Thymus (tissue), 11 donors: ENCODE measurements at regions not wholly inside any gene's neighbourhood (a gene's known extent, or its start where the extent isn't known, plus 50 kb on each side); places are given as distances from the start of the nearest gene placed in this dataset.
"Not testable (repeated sequence)": the region's sequence is repeated elsewhere in the genome, so short reads cannot be mapped to it uniquely, and the experiment has no call there.

ENCODE experiments used
- DNase-seq, 9 donors: peaks; one replicate each; pipeline ENCODE4 v3.0.0-alpha.2; 2013; ENCODE audit warnings: low spot score in 9 of 9, low read depth in 6 of 9, missing footprints in 1 of 9
- H3K27ac ChIP-seq, 2 donors: one replicate each; pipeline ENCODE4 v1.5.1; 2013; ENCODE audit warnings: control low read depth in 1 of 2, low read depth in 1 of 2, low read length in 1 of 2, mild to moderate bottlenecking in 1 of 2, moderate library complexity in 1 of 2
- H3K27me3 ChIP-seq, 2 donors: one replicate each; pipeline ENCODE4 v1.5.1; 2013; ENCODE audit warnings: low read length in 1 of 2; ENCODE audit not compliant: control insufficient read depth in 2 of 2, insufficient read depth in 1 of 2
- H3K36me3 ChIP-seq, 2 donors: one replicate each; pipeline ENCODE4 v1.5.1; 2013; ENCODE audit warnings: low read length in 1 of 2, mild to moderate bottlenecking in 1 of 2, moderate library complexity in 1 of 2; ENCODE audit not compliant: control insufficient read depth in 2 of 2, insufficient read depth in 2 of 2
- H3K4me1 ChIP-seq, 2 donors: one replicate each; pipeline ENCODE4 v1.5.1; 2013; ENCODE audit warnings: low read length in 2 of 2; ENCODE audit not compliant: control insufficient read depth in 2 of 2, insufficient read depth in 2 of 2
- H3K4me3 ChIP-seq, 2 donors: one replicate each; pipeline ENCODE4 v1.5.1; 2013; ENCODE audit warnings: low read length in 2 of 2, control low read depth in 1 of 2, mild to moderate bottlenecking in 1 of 2
- H3K9me3 ChIP-seq, 2 donors: one replicate each; pipeline ENCODE4 v1.5.1; 2013; ENCODE audit warnings: low read length in 1 of 2, mild to moderate bottlenecking in 1 of 2; ENCODE audit not compliant: control insufficient read depth in 2 of 2, insufficient read depth in 1 of 2
- WGBS: extraction: QIAGEN DNeasy Blood & Tissue Kit; methylation state at CpG from one replicate; pipeline ENCODE4 v1.1.7; 2013; 5-methylcytosine and 5-hydroxymethylcytosine counted together
- donor health status: healthy.

- 75% methylated on average over 2 of the region's 2 CpGs for WGBS
- no peak for DNase-seq
- no peaks in the 10 kb centered on the region for H3K27me3 ChIP-seq
- H3K27ac ChIP-seq: no peak overlapping the region
- peaks cover 0 to 7% of the 10 kb centered on the region in 2 donors for H3K9me3 ChIP-seq
- no peaks in the 10 kb centered on the region for H3K4me1 ChIP-seq
- no peak overlapping the region for H3K4me3 ChIP-seq
- H3K36me3 ChIP-seq: no peaks in the 10 kb centered on the region
Observed at GRCh38 chr10:55200020-55200419, 399.0 kb upstream of the PCDH15 start.

- Histone ChIP-seq H3K4me3 (no peak overlapping the region), H3K27me3 (no peaks in the 10 kb centered on the region), H3K36me3 (no peaks in the 10 kb centered on the region), H3K4me1 (no peaks in the 10 kb centered on the region), H3K27ac (no peak overlapping the region), H3K9me3 (no peaks in the 10 kb centered on the region)
- WGBS: 85% methylated on average over 2 of the region's 2 CpGs
- no peak for DNase-seq
Observed at GRCh38 chr10:55191236-55191860, 390.3 kb upstream of the PCDH15 start.

DNA sequence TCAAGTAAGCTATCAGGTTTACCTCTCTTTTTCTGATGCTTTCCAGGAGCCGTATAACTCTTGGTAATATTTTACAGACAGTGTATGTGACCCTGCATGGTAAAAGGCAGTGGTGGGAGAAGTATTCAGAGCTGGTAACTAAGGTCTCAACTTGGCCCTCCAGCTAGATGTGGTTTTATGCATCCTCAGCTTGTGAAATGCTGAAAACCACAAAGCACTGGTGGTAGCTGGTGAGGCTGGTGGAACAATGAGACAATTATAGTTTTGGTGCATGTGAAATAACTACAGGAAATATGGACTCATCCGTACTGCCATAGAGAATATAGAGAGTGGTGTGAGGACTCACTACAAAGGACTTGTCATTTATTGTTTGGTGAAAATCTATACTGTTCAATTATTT, 383.0 kb upstream of the PCDH15 start:
- H3K9me3 ChIP-seq: no peaks in the 10 kb centered on the region
- H3K4me1 ChIP-seq: no peaks in the 10 kb centered on the region
- no peaks in the 10 kb centered on the region for H3K36me3 ChIP-seq
- DNase-seq: no peak
- no peak overlapping the region for H3K27ac ChIP-seq
- WGBS: 55% methylated on average over 2 of the region's 2 CpGs
- H3K27me3 ChIP-seq: no peaks in the 10 kb centered on the region
- no peak overlapping the region for H3K4me3 ChIP-seq

DNA sequence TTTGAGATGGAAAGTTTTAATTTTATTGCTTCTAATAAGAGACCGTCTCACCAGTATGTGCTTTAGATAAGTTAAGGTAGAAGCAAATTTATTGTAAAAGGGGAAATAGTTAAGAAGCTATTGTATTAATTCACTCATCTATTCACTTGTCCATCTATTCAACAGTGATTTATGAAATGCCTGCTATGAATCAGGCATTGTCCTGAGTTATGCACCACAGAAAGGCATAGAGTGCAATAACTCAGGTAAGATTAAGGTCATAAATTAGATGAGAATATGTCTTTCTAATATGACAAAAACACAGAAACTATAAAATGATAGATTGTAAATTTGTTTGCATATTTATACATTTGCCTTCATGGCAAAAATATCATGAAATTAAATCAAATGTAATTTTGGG, 379.3 kb upstream of the PCDH15 start:
- WGBS: 97% methylated on average over 1 of the region's 1 CpG
- Histone ChIP-seq H3K36me3 (no peaks in the 10 kb centered on the region), H3K4me1 (no peaks in the 10 kb centered on the region), H3K27me3 (no peaks in the 10 kb centered on the region), H3K4me3 (no peak overlapping the region), H3K9me3 (no peaks in the 10 kb centered on the region), H3K27ac (no peak overlapping the region)
- no peak for DNase-seq

DNA sequence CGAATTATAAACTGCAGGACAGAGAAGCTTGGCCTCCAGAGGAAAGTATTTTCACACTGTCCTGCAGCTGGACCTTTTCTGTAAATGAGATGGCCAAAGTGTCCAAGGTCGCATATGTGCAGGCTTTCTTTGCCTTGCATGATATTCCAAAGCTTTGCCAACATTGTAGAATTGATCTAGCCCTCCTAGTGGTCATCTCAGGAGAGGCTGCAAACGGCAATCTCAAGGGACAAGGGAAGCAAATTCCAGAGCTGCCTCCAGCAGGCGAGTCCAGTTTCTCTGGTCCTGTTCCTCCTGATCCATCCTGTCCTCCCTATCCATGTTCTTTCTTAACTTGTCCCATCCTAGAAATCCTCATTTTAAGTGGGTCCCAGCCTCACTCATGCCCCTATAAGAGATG, 373.4 kb upstream of the PCDH15 start:
- Histone ChIP-seq H3K36me3 (no peaks in the 10 kb centered on the region), H3K4me3 (no peak overlapping the region), H3K27ac (no peak overlapping the region), H3K9me3 (no peaks in the 10 kb centered on the region), H3K27me3 (no peaks in the 10 kb centered on the region), H3K4me1 (no peaks in the 10 kb centered on the region)
- DNase-seq: no peak
- 64% methylated on average over 4 of the region's 4 CpGs for WGBS

- WGBS: 95% methylated on average over 1 of the region's 1 CpG
- DNase-seq: no peak
- no peak overlapping the region for H3K27ac ChIP-seq
Observed at GRCh38 chr10:55169493-55169892, 368.5 kb upstream of the PCDH15 start.

GRCh38 chr10:55168343-55168742, 367.3 kb upstream of the PCDH15 start:
- no peak for DNase-seq
- Histone ChIP-seq H3K9me3 (no peaks in the 10 kb centered on the region), H3K4me3 (no peak overlapping the region), H3K4me1 (no peaks in the 10 kb centered on the region), H3K27me3 (no peaks in the 10 kb centered on the region), H3K36me3 (no peaks in the 10 kb centered on the region), H3K27ac (no peak overlapping the region)
- 94% methylated on average over 1 of the region's 1 CpG for WGBS

More at GRCh38 chr10:55169493-55169892, 368.5 kb upstream of the PCDH15 start:
- no peak overlapping the region for H3K4me3 ChIP-seq
- no peaks in the 10 kb centered on the region for H3K9me3 ChIP-seq
- no peaks in the 10 kb centered on the region for H3K27me3 ChIP-seq
- H3K4me1 ChIP-seq: no peaks in the 10 kb centered on the region
- H3K36me3 ChIP-seq: no peaks in the 10 kb centered on the region

GRCh38 chr10:55163388-55163979, 362.5 kb upstream of the PCDH15 start:
- no peak overlapping the region for H3K27ac ChIP-seq
- H3K4me1 ChIP-seq: no peaks in the 10 kb centered on the region
- H3K36me3 ChIP-seq: no peaks in the 10 kb centered on the region
- 90% methylated on average over 6 of the region's 6 CpGs for WGBS
- no peak overlapping the region for H3K4me3 ChIP-seq
- H3K27me3 ChIP-seq: no peaks in the 10 kb centered on the region
- H3K9me3 ChIP-seq: no peaks in the 10 kb centered on the region
- DNase-seq: no peak

DNA sequence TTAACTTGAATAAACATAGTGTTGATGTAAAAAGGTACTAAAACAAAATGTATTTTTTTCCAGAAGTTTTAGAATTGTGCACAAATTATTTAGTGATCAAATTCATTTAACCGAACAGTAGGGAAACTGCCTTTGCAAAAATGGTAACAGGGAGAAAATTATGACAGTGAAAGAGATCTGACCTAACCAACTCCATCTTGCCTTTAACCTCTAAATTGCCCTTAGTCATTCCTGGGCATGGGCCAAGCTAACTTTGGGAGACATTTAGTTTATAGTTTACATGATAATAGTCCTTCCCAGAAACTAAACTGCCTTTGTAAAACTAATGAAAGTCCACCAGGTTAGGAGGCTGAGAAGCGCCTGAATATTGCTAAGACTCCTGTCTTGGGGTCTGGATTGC, 361.3 kb upstream of the PCDH15 start:
- not testable (repeated sequence) for DNase-seq, H3K27me3 ChIP-seq, H3K27ac ChIP-seq, H3K9me3 ChIP-seq, H3K4me3 ChIP-seq, H3K36me3 ChIP-seq, H3K4me1 ChIP-seq
- WGBS: 90% methylated on average over 2 of the region's 2 CpGs
